ENCODE measurements at regions not wholly inside any gene's neighbourhood (a gene's known extent, or its start where the extent isn't known, plus 50 kb on each side); places are given as distances from the start of the nearest gene placed in this dataset.
"Not testable (repeated sequence)": the region's sequence is repeated elsewhere in the genome, so short reads cannot be mapped to it uniquely, and the experiment has no call there.

DNA sequence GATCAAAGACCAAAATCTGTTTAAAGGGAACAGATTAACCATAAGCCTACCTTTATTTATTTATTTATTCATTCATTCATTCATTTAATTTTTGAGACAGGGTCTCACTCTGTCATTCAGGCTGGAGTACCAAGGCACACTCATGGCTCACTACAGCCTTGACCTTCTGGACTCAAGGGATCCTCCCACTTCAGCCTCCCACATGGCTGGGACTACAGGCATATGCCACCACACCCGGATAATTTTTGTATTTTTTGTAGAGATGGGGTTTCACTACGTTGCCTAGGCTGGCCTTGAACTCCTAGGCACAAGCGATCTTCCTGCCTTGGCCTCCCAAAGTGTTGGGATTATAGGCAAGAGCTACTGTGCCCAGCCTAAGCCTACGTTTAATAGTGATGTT lies 338.3 kb downstream of the SRGAP2C start:
- not testable (repeated sequence) for H3K4me1 ChIP-seq (replicated peaks in 1 of 2); H3K4me3 ChIP-seq; ATAC-seq (replicated peaks in 6 of 8); H3K27ac ChIP-seq
- in situ Hi-C loops (cut with MboI; ENCODE audit: low pct_unique_long_range_greater_than_20kb in 2 of 9, low sequenced_read_pairs in 9 of 9, unreplicated experiment in 9 of 9), result loop anchor here in 1 of 9 experiments (25.0 kb wide), 1 partner anchor 111 kb away; no protein-coding TSS in a partner anchor
- 7 to 92% (median 90%) methylated on average over 2 to 4 of the region's 4 CpGs; no CpG with 5 or more reads in 4 of the 10 experiments for WGBS, 10 experiments

DNA sequence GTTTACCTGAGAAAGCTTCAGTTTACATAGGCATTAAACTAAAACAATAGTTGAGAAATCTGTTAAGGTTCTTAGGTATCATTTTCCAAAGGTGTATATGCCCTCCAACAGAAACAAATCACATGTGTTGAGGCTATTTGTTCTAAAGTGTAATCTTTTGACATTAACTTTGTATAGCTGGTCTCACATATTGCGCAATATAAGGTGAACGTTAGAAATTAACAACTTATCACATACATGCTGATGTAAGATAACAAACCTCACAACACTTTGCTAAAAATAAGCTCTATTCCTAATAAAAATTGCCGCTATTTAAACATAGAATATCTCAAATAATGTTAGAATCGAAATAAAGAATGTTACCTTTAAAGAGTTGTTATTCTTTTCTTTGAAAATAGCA lies 340.6 kb downstream of the SRGAP2C start:
- 29 to 94% (median 80%) methylated on average over 2 to 4 of the region's 4 CpGs for WGBS, 10 experiments
- Histone ChIP-seq H3K27ac (no peak overlapping the region), H3K4me3 (no peak overlapping the region), H3K4me1 (replicated peaks in 1 of 2) (no peaks in the 10 kb centered on the region)
- no peak for ATAC-seq (replicated peaks in 6 of 8)
- in situ Hi-C loops (cut with MboI; ENCODE audit: low pct_unique_long_range_greater_than_20kb in 2 of 9, low sequenced_read_pairs in 9 of 9, unreplicated experiment in 9 of 9), result no loop called here

GRCh38 chr1:121528958-121529357 lies 344.2 kb downstream of the SRGAP2C start:
- H3K27ac ChIP-seq; ATAC-seq (replicated peaks in 6 of 8); H3K4me1 ChIP-seq (replicated peaks in 1 of 2); H3K4me3 ChIP-seq; in situ Hi-C loops (cut with MboI; ENCODE audit: low pct_unique_long_range_greater_than_20kb in 2 of 9, low sequenced_read_pairs in 9 of 9, unreplicated experiment in 9 of 9): not testable (repeated sequence)

DNA sequence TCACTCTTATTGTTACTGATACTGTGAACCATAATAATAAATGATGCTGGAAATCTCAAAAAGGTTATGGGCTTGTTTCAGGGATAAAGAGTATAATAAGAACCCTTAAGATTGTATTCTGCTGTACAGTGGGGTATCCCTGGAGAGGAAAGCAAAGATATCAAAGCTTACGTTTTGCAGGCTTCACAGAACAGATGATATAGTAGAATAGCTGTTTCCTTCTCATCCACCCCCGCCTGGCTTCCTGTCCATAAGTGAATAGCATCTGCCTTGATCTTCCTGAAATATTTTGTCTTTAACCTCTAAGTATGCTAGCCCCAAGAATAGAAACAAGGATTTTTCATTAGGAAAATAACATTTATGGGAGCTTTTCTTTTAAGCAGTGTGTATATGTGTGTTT lies 345.3 kb downstream of the SRGAP2C start:
- ATAC-seq (replicated peaks in 6 of 8); H3K27ac ChIP-seq; H3K4me3 ChIP-seq; H3K4me1 ChIP-seq (replicated peaks in 1 of 2); in situ Hi-C loops (cut with MboI; ENCODE audit: low pct_unique_long_range_greater_than_20kb in 2 of 9, low sequenced_read_pairs in 9 of 9, unreplicated experiment in 9 of 9): not testable (repeated sequence)
- WGBS, 10 experiments, result 78 to 88% methylated on average over 1 to 2 of the region's 2 CpGs; no CpG with 5 or more reads in 8 of the 10 experiments

GRCh38 chr1:121531747-121532146 lies 347.0 kb downstream of the SRGAP2C start:
- 0 to 94% (median 91%) methylated on average over 1 to 5 of the region's 5 CpGs for WGBS, 10 experiments
- ATAC-seq (replicated peaks in 6 of 8); H3K4me1 ChIP-seq (replicated peaks in 1 of 2); H3K27ac ChIP-seq; H3K4me3 ChIP-seq; in situ Hi-C loops (cut with MboI; ENCODE audit: low pct_unique_long_range_greater_than_20kb in 2 of 9, low sequenced_read_pairs in 9 of 9, unreplicated experiment in 9 of 9): not testable (repeated sequence)

DNA sequence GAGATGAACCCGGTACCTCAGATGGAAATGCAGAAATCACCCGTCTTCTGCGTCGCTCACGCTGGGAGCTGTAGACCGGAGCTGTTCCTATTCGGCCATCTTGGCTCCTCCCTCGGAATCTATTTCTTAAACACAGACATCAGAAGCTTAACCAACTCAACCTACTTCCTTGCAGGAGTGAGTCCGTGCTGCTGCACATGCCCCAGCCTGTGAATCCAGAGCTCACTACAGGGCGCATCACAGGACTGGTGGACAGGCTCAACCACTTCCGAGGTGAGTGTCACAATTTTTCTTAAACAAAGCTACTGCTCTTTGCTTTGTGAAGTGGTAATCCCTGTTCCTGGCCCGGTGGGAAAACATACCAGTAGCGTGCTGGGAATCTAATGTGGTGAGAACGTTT lies 353.4 kb downstream of the SRGAP2C start:
- H3K27ac ChIP-seq; H3K4me1 ChIP-seq (replicated peaks in 1 of 2); in situ Hi-C loops (cut with MboI; ENCODE audit: low pct_unique_long_range_greater_than_20kb in 2 of 9, low sequenced_read_pairs in 9 of 9, unreplicated experiment in 9 of 9): not testable (repeated sequence)
- WGBS, 10 experiments, result 20 to 82% (median 60%) methylated on average over 2 to 6 of the region's 14 CpGs; no CpG with 5 or more reads in 3 of the 10 experiments
- H3K4me3 ChIP-seq, result peak overlapping the region in 4 of 5 donors; percentile 17 to 24 (median 20)
- peak in 5 of 8 experiments; percentile 19 to 62 (median 38) for ATAC-seq (replicated peaks in 6 of 8)

DNA sequence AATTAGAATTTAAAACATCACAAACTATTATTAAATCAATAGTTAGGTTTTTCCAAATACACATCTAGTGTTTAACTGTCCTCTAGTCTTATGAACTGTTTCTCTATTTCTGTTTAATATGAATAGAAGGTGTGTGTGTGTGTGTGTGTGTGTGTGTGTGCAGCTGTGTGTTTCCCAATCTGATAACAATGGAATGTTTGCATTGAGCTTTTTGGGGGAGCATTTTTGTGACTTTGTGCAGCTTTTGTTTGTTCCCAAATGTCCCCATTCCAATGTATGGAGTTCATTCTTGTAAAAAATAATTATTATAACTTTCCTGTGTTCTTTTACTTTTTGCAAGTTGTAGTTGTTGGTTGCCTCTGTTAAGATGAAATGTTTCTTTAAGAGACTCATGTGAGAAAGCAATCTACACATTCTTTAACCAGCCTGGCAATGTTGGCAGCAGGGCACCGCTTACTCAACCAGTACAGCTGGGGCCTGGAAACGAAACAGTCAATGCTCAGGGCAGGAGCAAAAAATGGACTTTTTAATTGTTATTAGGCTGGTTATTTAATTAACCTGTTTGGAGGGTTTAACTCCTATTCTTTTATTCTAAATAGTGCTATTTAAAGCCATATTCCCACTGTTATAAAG lies 354.3 kb downstream of the SRGAP2C start:
- H3K4me1 ChIP-seq (replicated peaks in 1 of 2), result no peaks in the 10 kb centered on the region
- no peak overlapping the region for H3K27ac ChIP-seq
- in situ Hi-C loops (cut with MboI; ENCODE audit: low pct_unique_long_range_greater_than_20kb in 2 of 9, low sequenced_read_pairs in 9 of 9, unreplicated experiment in 9 of 9), result no loop called here
- H3K4me3 ChIP-seq, result no peak overlapping the region
- WGBS, 10 experiments, result 27 to 86% (median 66%) methylated on average over 1 to 2 of the region's 2 CpGs; no CpG with 5 or more reads in 4 of the 10 experiments
- no peak for ATAC-seq (replicated peaks in 6 of 8)

GRCh38 chr1:121543988-121544387 lies 359.2 kb downstream of the SRGAP2C start:
- 0 to 71% (median 53%) methylated on average over 1 to 4 of the region's 4 CpGs for WGBS, 10 experiments
- peak in 3 of 8 experiments; percentile 25 to 64 (median 43) for ATAC-seq (replicated peaks in 6 of 8)
- H3K4me3 ChIP-seq; H3K27ac ChIP-seq; in situ Hi-C loops (cut with MboI; ENCODE audit: low pct_unique_long_range_greater_than_20kb in 2 of 9, low sequenced_read_pairs in 9 of 9, unreplicated experiment in 9 of 9); H3K4me1 ChIP-seq (replicated peaks in 1 of 2): not testable (repeated sequence)

DNA sequence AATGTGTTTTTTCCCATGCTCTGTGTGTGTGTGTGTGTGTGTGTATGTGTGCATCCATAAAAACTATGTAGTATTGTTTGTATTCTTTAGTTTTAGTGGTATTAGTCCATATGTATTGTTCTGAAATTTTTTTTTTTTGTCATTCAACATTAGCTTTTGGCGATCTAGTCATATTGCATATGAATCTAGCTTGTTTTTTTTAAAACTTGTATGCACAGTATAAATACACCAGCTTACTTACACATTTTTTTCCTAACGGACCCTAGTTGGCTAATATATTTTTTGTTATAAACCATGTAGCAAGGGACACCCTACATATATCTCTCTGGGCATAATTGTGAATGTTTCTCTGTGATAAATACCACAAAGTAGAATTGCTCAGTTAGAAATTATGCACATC lies 359.7 kb downstream of the SRGAP2C start:
- ATAC-seq (replicated peaks in 6 of 8), result no peak
- WGBS, 10 experiments, result 33 to 100% (median 79%) methylated on average over 1 to 2 of the region's 2 CpGs
- Histone ChIP-seq H3K27ac (no peak overlapping the region), H3K4me3 (no peak overlapping the region), H3K4me1 (replicated peaks in 1 of 2) (no peaks in the 10 kb centered on the region)
- in situ Hi-C loops (cut with MboI; ENCODE audit: low pct_unique_long_range_greater_than_20kb in 2 of 9, low sequenced_read_pairs in 9 of 9, unreplicated experiment in 9 of 9), result no loop called here

GRCh38 chr1:121545899-121546298 lies 361.1 kb downstream of the SRGAP2C start:
- no CpG with 5 or more reads among the region's 3 CpGs for WGBS, 10 experiments
- ATAC-seq (replicated peaks in 6 of 8); in situ Hi-C loops (cut with MboI; ENCODE audit: low pct_unique_long_range_greater_than_20kb in 2 of 9, low sequenced_read_pairs in 9 of 9, unreplicated experiment in 9 of 9); H3K4me3 ChIP-seq; H3K27ac ChIP-seq; H3K4me1 ChIP-seq (replicated peaks in 1 of 2): not testable (repeated sequence)

DNA sequence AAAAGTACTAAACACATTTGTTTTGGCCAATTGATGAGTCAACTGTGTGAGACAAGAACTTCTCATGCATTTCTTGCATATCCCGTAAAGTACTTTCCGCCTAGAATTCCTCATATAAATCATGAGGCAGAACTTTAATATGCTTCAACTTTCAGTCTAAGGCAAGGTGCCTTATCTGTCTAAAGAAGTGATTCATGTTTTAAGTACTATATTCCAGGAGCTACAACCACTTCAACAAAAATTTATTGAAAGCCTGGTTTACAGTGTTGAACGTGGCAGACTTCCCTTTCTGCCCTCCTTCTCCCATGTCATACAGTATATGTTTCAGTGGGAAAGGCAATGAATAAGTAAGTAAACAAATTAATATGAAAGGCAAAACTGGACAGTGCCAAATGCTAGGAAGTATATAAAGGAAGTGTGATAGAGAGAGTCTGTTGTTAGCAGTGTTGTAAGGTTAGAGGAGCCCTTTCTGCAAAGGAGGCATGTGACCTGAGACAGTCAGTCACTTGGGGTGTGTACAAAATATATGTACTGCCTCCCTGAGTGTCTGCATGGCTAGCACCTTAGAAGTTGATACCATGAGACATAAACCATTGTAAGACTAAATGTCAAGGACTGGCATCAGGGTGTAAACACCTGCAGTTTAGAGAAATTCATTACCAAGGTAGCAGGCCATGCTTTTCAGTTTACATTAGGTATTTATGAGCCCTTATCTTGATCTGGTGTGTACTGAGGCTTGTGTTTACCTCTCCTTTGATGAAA lies 362.2 kb downstream of the SRGAP2C start:
- no peak overlapping the region for H3K27ac ChIP-seq
- peak in 2 of 8 experiments; percentile 78 to 81 for ATAC-seq (replicated peaks in 6 of 8)
- no peaks in the 10 kb centered on the region for H3K4me1 ChIP-seq (replicated peaks in 1 of 2)
- WGBS, 10 experiments, result 0 to 100% (median 93%) methylated on average over 1 to 3 of the region's 3 CpGs
- no peak overlapping the region for H3K4me3 ChIP-seq
- in situ Hi-C loops (cut with MboI; ENCODE audit: low pct_unique_long_range_greater_than_20kb in 2 of 9, low sequenced_read_pairs in 9 of 9, unreplicated experiment in 9 of 9), result no loop called here

- in situ Hi-C loops (cut with MboI; ENCODE audit: low pct_unique_long_range_greater_than_20kb in 2 of 9, low sequenced_read_pairs in 9 of 9, unreplicated experiment in 9 of 9); H3K4me1 ChIP-seq (replicated peaks in 1 of 2); ATAC-seq (replicated peaks in 6 of 8); H3K27ac ChIP-seq; H3K4me3 ChIP-seq: not testable (repeated sequence)
- 94 to 100% (median 100%) methylated on average over 1 to 2 of the region's 2 CpGs; no CpG with 5 or more reads in 4 of the 10 experiments for WGBS, 10 experiments
These were observed 363.0 kb downstream of the SRGAP2C start for GRCh38 chr1:121547726-121548125.

DNA sequence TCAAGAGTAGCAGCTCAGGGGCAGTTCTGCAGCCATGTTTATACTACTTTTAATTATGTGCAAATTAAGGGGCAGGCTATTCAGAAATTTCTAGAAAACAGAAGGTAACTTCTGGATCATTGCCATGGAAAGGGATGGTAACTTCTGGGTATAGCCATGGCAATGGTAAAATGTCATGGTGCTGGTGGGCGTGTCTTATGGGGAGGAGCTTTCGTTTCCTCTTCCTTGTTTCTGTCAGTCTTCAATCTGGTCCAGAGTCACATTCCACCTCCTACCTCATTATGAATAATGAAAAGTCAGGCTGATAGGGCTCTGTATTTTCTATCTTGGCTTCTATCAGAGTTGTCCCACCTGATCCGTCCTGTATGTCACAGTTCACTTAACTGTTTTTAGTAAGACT lies 366.0 kb downstream of the SRGAP2C start:
- ATAC-seq (replicated peaks in 6 of 8); H3K4me1 ChIP-seq (replicated peaks in 1 of 2); H3K27ac ChIP-seq; in situ Hi-C loops (cut with MboI; ENCODE audit: low pct_unique_long_range_greater_than_20kb in 2 of 9, low sequenced_read_pairs in 9 of 9, unreplicated experiment in 9 of 9); H3K4me3 ChIP-seq: not testable (repeated sequence)
- 7 to 100% (median 89%) methylated on average over 1 to 3 of the region's 3 CpGs; no CpG with 5 or more reads in 2 of the 10 experiments for WGBS, 10 experiments
